ENCODE measurements at regions not wholly inside any gene's neighbourhood (a gene's known extent, or its start where the extent isn't known, plus 50 kb on each side); places are given as distances from the start of the nearest gene placed in this dataset.
"Not testable (repeated sequence)": the region's sequence is repeated elsewhere in the genome, so short reads cannot be mapped to it uniquely, and the experiment has no call there.

- DNase-seq, result peak; percentile 81
These were observed 663.3 kb upstream of the ZNF804A start for GRCh38 chr2:183935005-183935404.

- DNase-seq, result no peak
These were observed 661.1 kb upstream of the ZNF804A start for GRCh38 chr2:183937220-183937619.

GRCh38 chr2:183946193-183946592 is 652.1 kb upstream of the ZNF804A start:
- DNase-seq, result no peak

GRCh38 chr2:183948861-183949260 is 649.5 kb upstream of the ZNF804A start:
- no peak for DNase-seq

- peak; percentile 41 for DNase-seq
These were observed 647.7 kb upstream of the ZNF804A start for GRCh38 chr2:183950673-183951072.

GRCh38 chr2:183951630-183952029 is 646.7 kb upstream of the ZNF804A start:
- DNase-seq, result no peak

GRCh38 chr2:183952741-183953140 is 645.6 kb upstream of the ZNF804A start:
- no peak for DNase-seq

GRCh38 chr2:183963609-183964008 is 634.7 kb upstream of the ZNF804A start:
- DNase-seq, result no peak

GRCh38 chr2:183964565-183964964 is 633.8 kb upstream of the ZNF804A start:
- DNase-seq, result no peak

- DNase-seq, result no peak
These were observed 630.6 kb upstream of the ZNF804A start for GRCh38 chr2:183967756-183968155.

- DNase-seq, result not testable (repeated sequence)
These were observed 622.7 kb upstream of the ZNF804A start for GRCh38 chr2:183975676-183976075.

GRCh38 chr2:183984871-183985270 is 613.5 kb upstream of the ZNF804A start:
- no peak for DNase-seq

GRCh38 chr2:183991968-183992367 is 606.4 kb upstream of the ZNF804A start:
- no peak for DNase-seq

- no peak for DNase-seq
These were observed 605.3 kb upstream of the ZNF804A start for GRCh38 chr2:183993052-183993451.

- DNase-seq, result peak; percentile 25
These were observed 602.7 kb upstream of the ZNF804A start for GRCh38 chr2:183995632-183996031.

GRCh38 chr2:183996825-183997793 is 601.2 kb upstream of the ZNF804A start:
- peak; percentile 89 for DNase-seq

- no peak for DNase-seq
These were observed 600.1 kb upstream of the ZNF804A start for GRCh38 chr2:183998041-183998796.

- no peak for DNase-seq
These were observed 599.5 kb upstream of the ZNF804A start for GRCh38 chr2:183998797-183999190.

GRCh38 chr2:184004289-184004947 is 593.9 kb upstream of the ZNF804A start:
- DNase-seq, result no peak

GRCh38 chr2:184004948-184005672 is 593.2 kb upstream of the ZNF804A start:
- DNase-seq, result no peak

- no peak for DNase-seq
These were observed 591.3 kb upstream of the ZNF804A start for GRCh38 chr2:184006998-184007397.

- DNase-seq, result no peak
These were observed 571.4 kb upstream of the ZNF804A start for GRCh38 chr2:184026961-184027360.

GRCh38 chr2:184030245-184030644 is 568.1 kb upstream of the ZNF804A start:
- DNase-seq, result no peak
